Neural progenitor cell (in vitro differentiated cells): ENCODE measurements at regions not wholly inside any gene's neighbourhood (a gene's known extent, or its start where the extent isn't known, plus 50 kb on each side); places are given as distances from the start of the nearest gene placed in this dataset.

Experiments used
- DNase-seq: peaks from one replicate; pipeline ENCODE4 v3.0.0-alpha.2; 2016; ENCODE audit warnings: low spot score
- H2AFZ ChIP-seq: fragments of 200-600 bp; sonication (generic); replicated peaks from 2 replicates; pipeline ENCODE4 v1.6.1; 2016; ENCODE audit warnings: antibody characterized with exemption
- H3F3A ChIP-seq: fragments of 200-600 bp; sonication (generic); 2 replicates; pipeline ENCODE4 v1.6.1; 2016; ENCODE audit warnings: antibody characterized with exemption, low read depth
- H3K27ac ChIP-seq: fragments of 200-600 bp; sonication (generic); 2 replicates; pipeline ENCODE4 v1.5.1; 2016; ENCODE audit warnings: mild to moderate bottlenecking
- H3K27me3 ChIP-seq: fragments of 200-600 bp; sonication (generic); 2 replicates; pipeline ENCODE4 v1.6.1; 2016; ENCODE audit warnings: mild to moderate bottlenecking, moderate library complexity
- H3K36me3 ChIP-seq: fragments of 200-600 bp; sonication (generic); 2 replicates; pipeline ENCODE4 v1.5.1; 2016
- H3K4me1 ChIP-seq: fragments of 200-600 bp; sonication (generic); 2 replicates; pipeline ENCODE4 v1.6.1; 2016; ENCODE audit warnings: mixed run types
- H3K4me2 ChIP-seq: fragments of 200-600 bp; sonication (generic); 2 replicates; pipeline ENCODE4 v1.6.1; 2016
- H3K4me3 ChIP-seq: fragments of 200-600 bp; sonication (generic); 2 replicates; pipeline ENCODE4 v1.5.1; 2016
- H3K79me2 ChIP-seq: fragments of 200-600 bp; sonication (generic); 2 replicates; pipeline ENCODE4 v1.6.1; 2016; ENCODE audit warnings: low read depth
- H3K9ac ChIP-seq: fragments of 200-600 bp; sonication (generic); 2 replicates; pipeline ENCODE4 v1.6.1; 2016
- H3K9me3 ChIP-seq: fragments of 200-600 bp; sonication (generic); 2 replicates; pipeline ENCODE4 v1.5.1; 2016; ENCODE audit warnings: low read depth
- H4K20me1 ChIP-seq: fragments of 200-600 bp; sonication (generic); 2 replicates; pipeline ENCODE4 v1.6.1; 2016; ENCODE audit warnings: low read depth
- H3K27ac Mint-ChIP-seq: 3 replicates; pipeline ENCODE4 v1.8.0; 2021; ENCODE audit warnings: mixed read lengths
- H3K27me3 Mint-ChIP-seq: 2 replicates; pipeline ENCODE4 v1.8.0; 2022; ENCODE audit warnings: low read depth, mild to moderate bottlenecking, inconsistent platforms, moderate library complexity, mixed read lengths; ENCODE audit not compliant: insufficient read depth
- H3K36me3 Mint-ChIP-seq: 3 replicates; pipeline ENCODE4 v1.8.0; 2021; ENCODE audit warnings: mixed read lengths
- H3K4me1 Mint-ChIP-seq: 3 replicates; pipeline ENCODE4 v1.8.0; 2021; ENCODE audit warnings: mixed read lengths
- H3K4me3 Mint-ChIP-seq: 3 replicates; pipeline ENCODE4 v1.8.0; 2021; ENCODE audit warnings: mild to moderate bottlenecking, moderate library complexity, mixed read lengths
- H3K9me3 Mint-ChIP-seq: 3 replicates; pipeline ENCODE4 v1.8.0; 2020; ENCODE audit warnings: mixed read lengths
- CTCF ChIP-seq: fragments of 200-600 bp; sonication (generic); IDR thresholded peaks from 2 replicates; pipeline ENCODE4 v1.5.1; 2017; ENCODE audit warnings: antibody characterized with exemption, mild to moderate bottlenecking
- EZH2 ChIP-seq: fragments of 200-600 bp; sonication (generic); IDR thresholded peaks from 2 replicates; pipeline ENCODE4 v1.6.1; 2017; ENCODE audit warnings: antibody characterized with exemption, mild to moderate bottlenecking, moderate library complexity
- EZH2phosphoT487 ChIP-seq: fragments of 200-600 bp; sonication (generic); IDR thresholded peaks from 2 replicates; pipeline ENCODE4 v1.6.1; 2017; ENCODE audit warnings: antibody characterized with exemption

DNA sequence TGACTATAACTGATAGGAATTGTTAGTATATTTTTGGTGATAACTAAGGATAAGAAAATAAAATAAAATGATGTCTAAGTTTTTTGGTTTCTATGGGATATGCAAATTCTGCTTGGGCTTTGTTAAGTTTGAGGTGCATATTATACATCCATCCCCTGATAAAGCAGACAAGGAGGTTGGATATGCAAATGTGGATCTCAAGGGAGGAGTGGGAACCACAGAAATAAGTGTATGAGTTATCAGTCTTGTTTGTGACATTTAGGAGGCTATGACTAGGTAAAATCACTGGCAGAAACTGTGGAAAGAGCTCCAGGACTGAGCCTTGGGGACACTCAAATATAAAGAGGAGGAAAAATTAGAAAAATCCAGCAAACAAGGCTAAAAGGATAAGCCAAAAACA lies 719.4 kb downstream of the RERGL start:
- Histone ChIP-seq H3K9ac (no peak overlapping the region), H3K27ac (no peak overlapping the region), H3K4me2 (no peak overlapping the region), H3K79me2 (no peaks in the 10 kb centered on the region), H3K27me3 (no peaks in the 10 kb centered on the region), H3K36me3 (no peaks in the 10 kb centered on the region), H3F3A (no peaks in the 10 kb centered on the region), H3K9me3 (no peaks in the 10 kb centered on the region), H2AFZ (no peak overlapping the region), H3K4me1 (no peaks in the 10 kb centered on the region), H4K20me1 (no peaks in the 10 kb centered on the region), H3K4me3 (no peak overlapping the region)
- Mint-ChIP-seq H3K9me3 (no peaks in the 10 kb centered on the region), H3K4me3 (no peak overlapping the region), H3K4me1 (no peaks in the 10 kb centered on the region), H3K36me3 (no peaks in the 10 kb centered on the region), H3K27me3 (no peaks in the 10 kb centered on the region), H3K27ac (no peak overlapping the region)
- TF ChIP-seq EZH2, result no peak
- no peak for TF ChIP-seq EZH2phosphoT487
- TF ChIP-seq CTCF, result no peak
- DNase-seq, result no peak

DNA sequence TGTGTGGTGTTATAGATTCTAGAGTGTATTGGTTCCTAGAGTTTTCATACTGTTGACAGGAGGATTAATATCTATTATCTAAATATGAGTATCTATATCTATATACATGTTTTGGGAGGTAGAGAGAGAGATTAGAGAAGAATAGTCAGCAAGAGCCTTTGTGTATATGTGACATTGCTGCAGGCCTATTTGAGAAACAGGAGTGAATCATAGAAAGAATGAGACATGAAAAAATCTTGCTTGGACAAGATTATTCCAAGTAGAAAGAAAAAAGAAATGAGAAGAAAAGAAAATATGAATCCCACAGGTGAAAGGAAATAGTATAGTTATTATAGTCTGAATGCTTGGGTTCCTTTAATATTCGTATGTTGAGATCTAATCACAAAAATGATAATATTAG lies 720.4 kb downstream of the RERGL start:
- Mint-ChIP-seq H3K4me1 (no peaks in the 10 kb centered on the region), H3K4me3 (no peak overlapping the region), H3K9me3 (no peaks in the 10 kb centered on the region), H3K27me3 (no peaks in the 10 kb centered on the region), H3K27ac (no peak overlapping the region), H3K36me3 (no peaks in the 10 kb centered on the region)
- Histone ChIP-seq H3K27ac (no peak overlapping the region), H3K27me3 (no peaks in the 10 kb centered on the region), H3K79me2 (no peaks in the 10 kb centered on the region), H3K4me3 (no peak overlapping the region), H4K20me1 (no peaks in the 10 kb centered on the region), H3K9me3 (no peaks in the 10 kb centered on the region), H3K36me3 (no peaks in the 10 kb centered on the region), H3F3A (no peaks in the 10 kb centered on the region), H2AFZ (no peak overlapping the region), H3K4me2 (no peak overlapping the region), H3K4me1 (no peaks in the 10 kb centered on the region), H3K9ac (no peak overlapping the region)
- TF ChIP-seq CTCF, result no peak
- no peak for TF ChIP-seq EZH2phosphoT487
- TF ChIP-seq EZH2, result no peak
- no peak for DNase-seq

GRCh38 chr12:17361224-17361623 lies 728.8 kb downstream of the RERGL start:
- no peak overlapping the region for H3K4me3 ChIP-seq
- Mint-ChIP-seq H3K36me3 (no peaks in the 10 kb centered on the region), H3K9me3 (no peaks in the 10 kb centered on the region), H3K4me1 (peaks cover 17% of the 10 kb centered on the region), H3K27ac (no peak overlapping the region), H3K4me3 (no peak overlapping the region), H3K27me3 (no peaks in the 10 kb centered on the region)
- DNase-seq, result no peak
- TF ChIP-seq EZH2 (no peak), EZH2phosphoT487 (no peak), CTCF (no peak)
- no peak overlapping the region for H3K27ac ChIP-seq
- no peak overlapping the region for H3K4me2 ChIP-seq
- no peaks in the 10 kb centered on the region for H3K9me3 ChIP-seq
- no peaks in the 10 kb centered on the region for H3K27me3 ChIP-seq
- H4K20me1 ChIP-seq, result no peaks in the 10 kb centered on the region
- H3K79me2 ChIP-seq, result no peaks in the 10 kb centered on the region
- H3K9ac ChIP-seq, result no peak overlapping the region
- H3F3A ChIP-seq, result no peaks in the 10 kb centered on the region
- no peaks in the 10 kb centered on the region for H3K36me3 ChIP-seq
- H2AFZ ChIP-seq, result no peak overlapping the region
- H3K4me1 ChIP-seq, result peaks cover 31% of the 10 kb centered on the region

- Histone ChIP-seq H3K27me3 (no peaks in the 10 kb centered on the region), H3F3A (no peaks in the 10 kb centered on the region), H4K20me1 (no peaks in the 10 kb centered on the region), H3K9me3 (no peaks in the 10 kb centered on the region), H3K36me3 (no peaks in the 10 kb centered on the region), H3K4me3 (no peak overlapping the region), H3K9ac (no peak overlapping the region), H3K79me2 (no peaks in the 10 kb centered on the region), H2AFZ (no peak overlapping the region), H3K27ac (no peak overlapping the region), H3K4me1 (peaks cover 31% of the 10 kb centered on the region), H3K4me2 (peak overlapping the region; percentile 56)
- Mint-ChIP-seq H3K9me3 (no peaks in the 10 kb centered on the region), H3K27me3 (no peaks in the 10 kb centered on the region), H3K4me3 (no peak overlapping the region), H3K36me3 (no peaks in the 10 kb centered on the region), H3K4me1 (peaks cover 17% of the 10 kb centered on the region), H3K27ac (no peak overlapping the region)
- peak; percentile 66 for DNase-seq
- no peak for TF ChIP-seq EZH2
- peak; percentile 42 for TF ChIP-seq EZH2phosphoT487
- no peak for TF ChIP-seq CTCF
These were observed 731.2 kb downstream of the RERGL start for GRCh38 chr12:17358835-17359234.
